ENCODE measurements at regions not wholly inside any gene's neighbourhood (a gene's known extent, or its start where the extent isn't known, plus 50 kb on each side); places are given as distances from the start of the nearest gene placed in this dataset.

GRCh38 chr1:81220614-81221071, 580.1 kb upstream of the ADGRL2 start:
- no peaks in the 10 kb centered on the region for H4K20me1 ChIP-seq (replicated peaks in 1 of 2; ENCODE audit: control insufficient read depth in 1 of 2, insufficient read depth in 2 of 2, low read length in 2 of 2)
- H3K4me1 ChIP-seq (replicated peaks in 1 of 4; ENCODE audit: control insufficient read depth in 3 of 4, insufficient read depth in 4 of 4, low read length in 3 of 4), result peaks cover 0 to 5% (median under 1%) of the 10 kb centered on the region in 4 experiments; a peak in 2 of 7 replicates
- H3K9ac ChIP-seq (replicated peaks in 1 of 4; ENCODE audit: extremely low read depth in 1 of 4, low read depth in 3 of 4, low read length in 3 of 4), result no peak overlapping the region
- H3K4me3 ChIP-seq (ENCODE audit: extremely low read depth in 1 of 4, insufficient read depth in 2 of 4, low read depth in 3 of 4, low read length in 4 of 4), result no peak overlapping the region
- H3K4ac ChIP-seq (replicated peaks; ENCODE audit: insufficient read length, low read depth, low read length), result no peak overlapping the region
- FAIRE-seq (no peak), DNase-seq (ENCODE audit: low read depth in 1 of 2, low spot score in 2 of 2) (no peak)
- ChIA-PET POLR2A (ENCODE audit: partially characterized antibody) (no interaction called here), CTCF (ENCODE audit: partially characterized antibody) (no interaction called here)
- H2BK5ac ChIP-seq (ENCODE audit: low read depth, low read length), result peak overlapping the region; percentile 38; the same call in 1 of the 2 replicates
- H3K18ac ChIP-seq (ENCODE audit: extremely low read depth, low read length), result no peak overlapping the region
- no peaks in the 10 kb centered on the region for H3K36me3 ChIP-seq (ENCODE audit: control insufficient read depth in 2 of 4, insufficient read depth in 4 of 4, low read length in 3 of 4)
- H2BK20ac ChIP-seq (ENCODE audit: low read length), result no peak overlapping the region
- peak overlapping the region; percentile 18; the same call in 1 of the 2 replicates for H2BK12ac ChIP-seq (ENCODE audit: low read depth, low read length)
- H3K56ac ChIP-seq (replicated peaks; ENCODE audit: insufficient read length, low read depth, low read length), result no peak overlapping the region
- no peak overlapping the region for H4K5ac ChIP-seq (ENCODE audit: insufficient read length, low read depth, low read length)
- no peak overlapping the region for H2AK5ac ChIP-seq (ENCODE audit: low read depth, low read length)
- no peak overlapping the region for H3K23ac ChIP-seq (ENCODE audit: insufficient read length)
- no peak overlapping the region for H2BK120ac ChIP-seq (replicated peaks; ENCODE audit: low read depth, low read length)
- H3K79me1 ChIP-seq (ENCODE audit: low read depth, low read length), result 0 out of 2 replicates have a peak, but pooled peaks cover 2% of the 10 kb centered on the region
- H3K23me2 ChIP-seq (ENCODE audit: low read depth, low read length), result no peaks in the 10 kb centered on the region
- no peak overlapping the region for H4K8ac ChIP-seq (ENCODE audit: extremely low read depth, insufficient read depth, low read length)
- 86% methylated on average over 7 of the region's 11 CpGs; no CpG with 5 or more reads in 1 of the 2 experiments for WGBS, 2 experiments (ENCODE audit: extremely low coverage in 1 of 2, insufficient coverage in 1 of 2, insufficient read length in 1 of 2, insufficient replicate concordance in 2 of 2, low coverage in 1 of 2, low lambda C conversion rate in 2 of 2, missing lambda C conversion rate in 1 of 2)
- H3K14ac ChIP-seq (ENCODE audit: insufficient read length), result no peak overlapping the region
- no peak overlapping the region for H2AFZ ChIP-seq (ENCODE audit: low read length)
- no peak overlapping the region for H2BK15ac ChIP-seq (ENCODE audit: low read length)
- H3K27ac ChIP-seq (ENCODE audit: low read depth, low read length), result no peak overlapping the region
- H3K4me2 ChIP-seq (ENCODE audit: insufficient read depth in 1 of 2, low read depth in 2 of 2, low read length in 2 of 2), result no peak overlapping the region
- no peaks in the 10 kb centered on the region for H3K79me2 ChIP-seq (ENCODE audit: control insufficient read depth in 1 of 2, insufficient read depth in 2 of 2, low read length in 2 of 2)
- no peak overlapping the region for H4K91ac ChIP-seq (replicated peaks; ENCODE audit: insufficient read length, low read length)
- no peaks in the 10 kb centered on the region for H3K9me3 ChIP-seq (ENCODE audit: insufficient read depth in 2 of 2, low read depth in 1 of 2, low read length in 1 of 2)
- H3K27me3 ChIP-seq (replicated peaks in 1 of 4; ENCODE audit: control insufficient read depth in 3 of 4, extremely low read depth in 1 of 4, insufficient read depth in 3 of 4, low read length in 3 of 4), result no peaks in the 10 kb centered on the region; a peak in 1 of 7 replicates
- TF ChIP-seq SP1 (IDR thresholded peaks at IDR 0.05; ENCODE audit: low read depth, low read length) (no peak), HDAC2 (IDR thresholded peaks at IDR 0.05; ENCODE audit: borderline replicate concordance in 1 of 2, low read depth in 2 of 2, low read length in 2 of 2) (no peak), TEAD4 (IDR thresholded peaks at IDR 0.05; ENCODE audit: low read depth, low read length) (no peak), NRF1 (IDR thresholded peaks at IDR 0.05; ENCODE audit: low read depth, low read length) (no peak), TAF7 (optimal IDR thresholded peaks at IDR 0.05; ENCODE audit: borderline replicate concordance, low read depth, low read length) (no peak), GABPA (IDR thresholded peaks at IDR 0.05; ENCODE audit: borderline replicate concordance, insufficient read depth, low read length) (no peak), RXRA (IDR thresholded peaks at IDR 0.05; ENCODE audit: insufficient read depth, low read depth, low read length) (no peak), RNF2 (IDR thresholded peaks at IDR 0.05; ENCODE audit: borderline replicate concordance, low read depth, low read length, missing control alignments, poor library complexity, severe bottlenecking) (no peak), SP4 (IDR thresholded peaks at IDR 0.05; ENCODE audit: low read length) (no peak), ZNF274 (IDR thresholded peaks at IDR 0.05; ENCODE audit: borderline replicate concordance, extremely low read depth, low read length) (no peak), GTF2F1 (IDR thresholded peaks at IDR 0.05; ENCODE audit: borderline replicate concordance, low read depth, low read length) (no peak)
- TF ChIP-seq, protein P1, sequence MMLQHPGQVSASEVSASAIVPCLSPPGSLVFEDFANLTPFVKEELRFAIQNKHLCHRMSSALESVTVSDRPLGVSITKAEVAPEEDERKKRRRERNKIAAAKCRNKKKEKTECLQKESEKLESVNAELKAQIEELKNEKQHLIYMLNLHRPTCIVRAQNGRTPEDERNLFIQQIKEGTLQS (IDR thresholded peaks at IDR 0.05; ENCODE audit: insufficient read depth, low read depth, low read length), result no peak
- TF ChIP-seq, protein P2, sequence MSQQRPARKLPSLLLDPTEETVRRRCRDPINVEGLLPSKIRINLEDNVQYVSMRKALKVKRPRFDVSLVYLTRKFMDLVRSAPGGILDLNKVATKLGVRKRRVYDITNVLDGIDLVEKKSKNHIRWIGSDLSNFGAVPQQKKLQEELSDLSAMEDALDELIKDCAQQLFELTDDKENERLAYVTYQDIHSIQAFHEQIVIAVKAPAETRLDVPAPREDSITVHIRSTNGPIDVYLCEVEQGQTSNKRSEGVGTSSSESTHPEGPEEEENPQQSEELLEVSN (IDR thresholded peaks at IDR 0.05), result no peak

Measured in H1 (cell line).